Loucy (cell line): ENCODE measurements at regions not wholly inside any gene's neighbourhood (a gene's known extent, or its start where the extent isn't known, plus 50 kb on each side); places are given as distances from the start of the nearest gene placed in this dataset.

Experiments
- EZH2phosphoT487 ChIP-seq: fragments of 200-600 bp; IDR thresholded peaks from 2 replicates; pipeline ENCODE4 v1.6.1; 2018; ENCODE audit warnings: antibody characterized with exemption, mild to moderate bottlenecking, moderate library complexity, borderline replicate concordance
- TF ChIP-seq, protein P1 (sequence below): fragments of 200-600 bp; sonication (generic); conservative IDR thresholded peaks from 2 replicates; pipeline ENCODE4 v1.5.1; 2014; ENCODE audit warnings: mild to moderate bottlenecking, antibody characterized with exemption, low read length

DNA sequence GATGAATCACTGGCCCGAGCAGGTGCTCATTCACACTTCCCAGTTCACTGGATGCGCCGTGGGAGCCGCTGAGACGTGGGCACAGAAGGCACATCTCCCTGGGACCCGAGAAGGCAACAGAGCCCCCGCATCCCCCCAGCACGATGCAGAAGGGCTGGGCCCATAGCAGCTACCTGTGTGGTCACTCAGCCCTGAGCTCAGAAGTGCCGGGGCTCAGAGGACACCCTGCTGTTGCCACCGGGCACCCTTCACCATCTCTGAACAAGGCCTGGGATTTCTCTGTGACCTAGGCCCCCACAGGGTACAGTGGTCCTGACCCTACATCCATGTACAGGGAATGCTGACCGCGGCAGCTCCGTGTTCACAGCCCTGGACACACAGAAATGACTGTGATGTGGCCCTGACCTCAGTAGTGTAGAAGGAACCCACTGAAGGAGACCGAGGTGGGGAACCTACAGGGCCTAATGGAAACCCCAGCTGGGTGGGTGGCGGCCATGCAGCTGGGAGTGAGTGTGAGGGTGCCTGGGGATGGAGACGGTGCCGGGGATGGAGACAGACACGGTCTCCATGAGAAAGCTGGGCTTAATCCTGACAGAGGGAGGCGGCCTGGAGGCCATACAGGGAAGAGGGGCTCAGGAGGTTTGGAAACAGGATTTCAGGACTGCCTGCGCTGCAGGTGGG, 111.9 kb upstream of the OTOS start:
- TF ChIP-seq, protein P1, sequence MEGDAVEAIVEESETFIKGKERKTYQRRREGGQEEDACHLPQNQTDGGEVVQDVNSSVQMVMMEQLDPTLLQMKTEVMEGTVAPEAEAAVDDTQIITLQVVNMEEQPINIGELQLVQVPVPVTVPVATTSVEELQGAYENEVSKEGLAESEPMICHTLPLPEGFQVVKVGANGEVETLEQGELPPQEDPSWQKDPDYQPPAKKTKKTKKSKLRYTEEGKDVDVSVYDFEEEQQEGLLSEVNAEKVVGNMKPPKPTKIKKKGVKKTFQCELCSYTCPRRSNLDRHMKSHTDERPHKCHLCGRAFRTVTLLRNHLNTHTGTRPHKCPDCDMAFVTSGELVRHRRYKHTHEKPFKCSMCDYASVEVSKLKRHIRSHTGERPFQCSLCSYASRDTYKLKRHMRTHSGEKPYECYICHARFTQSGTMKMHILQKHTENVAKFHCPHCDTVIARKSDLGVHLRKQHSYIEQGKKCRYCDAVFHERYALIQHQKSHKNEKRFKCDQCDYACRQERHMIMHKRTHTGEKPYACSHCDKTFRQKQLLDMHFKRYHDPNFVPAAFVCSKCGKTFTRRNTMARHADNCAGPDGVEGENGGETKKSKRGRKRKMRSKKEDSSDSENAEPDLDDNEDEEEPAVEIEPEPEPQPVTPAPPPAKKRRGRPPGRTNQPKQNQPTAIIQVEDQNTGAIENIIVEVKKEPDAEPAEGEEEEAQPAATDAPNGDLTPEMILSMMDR: no peak
- TF ChIP-seq EZH2phosphoT487: no peak
